ENCODE measurements at regions not wholly inside any gene's neighbourhood (a gene's known extent, or its start where the extent isn't known, plus 50 kb on each side); places are given as distances from the start of the nearest gene placed in this dataset.
A peak's percentile ranks its signal among the peaks of the same experiment; 100 is the strongest.
"Not testable (repeated sequence)": the region's sequence is repeated elsewhere in the genome, so short reads cannot be mapped to it uniquely, and the experiment has no call there.

DNA sequence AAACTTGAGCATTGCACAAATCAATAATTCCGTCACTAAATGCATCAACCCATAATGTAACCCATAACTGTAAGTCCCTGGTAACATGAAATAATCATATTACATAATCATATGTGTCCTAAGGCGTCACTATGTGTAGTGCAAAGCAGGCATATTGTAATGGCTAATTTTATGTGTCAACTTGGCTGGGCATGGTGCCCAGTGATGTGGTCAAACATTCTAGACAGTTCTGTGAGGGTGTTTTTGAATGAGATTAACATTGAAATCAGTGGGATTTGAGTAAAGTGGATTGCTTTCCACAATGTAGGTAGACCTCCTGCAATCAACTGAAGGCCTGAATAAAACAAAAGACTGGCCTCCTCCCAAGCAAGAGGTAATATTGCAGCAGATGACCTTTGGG lies 794.4 kb upstream of the ACO1 start:
- Histone ChIP-seq H2BK5ac (ENCODE audit: low read depth, low read length, poor library complexity, severe bottlenecking) (no peak overlapping the region), H2AK5ac (ENCODE audit: low read length, severe bottlenecking) (no peak overlapping the region), H3K4ac (ENCODE audit: low read depth in 1 of 2, low read length in 2 of 2) (no peak overlapping the region), H2BK15ac (ENCODE audit: low read depth, poor library complexity, severe bottlenecking) (no peak overlapping the region), H3K27ac (ENCODE audit: low read length, poor library complexity, severe bottlenecking) (no peak overlapping the region), H3K23ac (ENCODE audit: low read length in 2 of 2) (no peak overlapping the region), H2BK120ac (ENCODE audit: low read depth, low read length) (no peak overlapping the region), H3K27me3 (ENCODE audit: control insufficient read depth in 1 of 2, insufficient read depth in 1 of 2, low read length in 2 of 2) (no peaks in the 10 kb centered on the region), H2AFZ (ENCODE audit: low read depth, low read length) (no peak overlapping the region), H3K18ac (ENCODE audit: low read depth in 1 of 2, low read length in 2 of 2) (no peak overlapping the region), H3K79me1 (replicated peaks; ENCODE audit: low read length, poor library complexity, severe bottlenecking) (no peaks in the 10 kb centered on the region), H2BK12ac (ENCODE audit: low read length in 2 of 2) (no peak overlapping the region), H3K36me3 (ENCODE audit: control insufficient read depth in 1 of 2, insufficient read depth in 2 of 2, low read depth in 1 of 2, low read length in 2 of 2) (no peaks in the 10 kb centered on the region), H3K9ac (ENCODE audit: low read length) (no peak overlapping the region), H4K8ac (ENCODE audit: low read length) (no peak overlapping the region), H4K91ac (ENCODE audit: low read length) (no peak overlapping the region), H3K4me3 (ENCODE audit: insufficient read depth in 1 of 2, low read depth in 1 of 2, low read length in 2 of 2) (no peak overlapping the region), H3K9me3 (ENCODE audit: control insufficient read depth, low read length) (no peaks in the 10 kb centered on the region), H3K4me2 (ENCODE audit: low read length, poor library complexity, severe bottlenecking) (no peak overlapping the region), H3K4me1 (ENCODE audit: control insufficient read depth, insufficient read depth, low read depth, low read length) (no peaks in the 10 kb centered on the region), H3K14ac (ENCODE audit: low read length in 2 of 2) (no peak overlapping the region)
- DNase-seq = peak; percentile 7
- 88% methylated on average over 2 of the region's 2 CpGs for WGBS

DNA sequence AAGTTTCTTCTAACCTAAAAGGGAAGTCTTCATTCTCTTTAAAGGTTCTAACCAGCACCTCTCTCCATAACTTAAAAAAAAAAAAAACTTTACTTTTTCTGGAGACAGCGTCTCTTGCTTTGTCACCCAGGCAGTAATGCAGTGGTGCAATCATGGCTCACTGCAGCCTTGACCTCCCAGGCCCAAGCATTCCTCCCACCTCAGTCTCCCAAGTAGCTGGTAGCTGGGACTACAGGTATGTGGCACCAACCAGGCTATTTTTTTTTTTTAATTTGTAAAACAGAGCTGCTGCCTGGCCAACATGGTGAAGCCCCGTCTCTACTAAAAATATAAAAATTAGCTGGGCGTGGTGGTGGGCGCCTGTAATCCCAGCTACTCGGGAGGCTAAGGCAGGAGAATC lies 787.4 kb upstream of the ACO1 start:
- DNase-seq; H3K14ac ChIP-seq (ENCODE audit: low read length in 2 of 2); H3K4me1 ChIP-seq (ENCODE audit: control insufficient read depth, insufficient read depth, low read depth, low read length); H2BK120ac ChIP-seq (ENCODE audit: low read depth, low read length); H3K23ac ChIP-seq (ENCODE audit: low read length in 2 of 2); H3K9me3 ChIP-seq (ENCODE audit: control insufficient read depth, low read length); H2AFZ ChIP-seq (ENCODE audit: low read depth, low read length); H4K8ac ChIP-seq (ENCODE audit: low read length); H3K9ac ChIP-seq (ENCODE audit: low read length); H2BK5ac ChIP-seq (ENCODE audit: low read depth, low read length, poor library complexity, severe bottlenecking); H2BK12ac ChIP-seq (ENCODE audit: low read length in 2 of 2); H3K4me2 ChIP-seq (ENCODE audit: low read length, poor library complexity, severe bottlenecking); H3K4me3 ChIP-seq (ENCODE audit: insufficient read depth in 1 of 2, low read depth in 1 of 2, low read length in 2 of 2); H3K79me1 ChIP-seq (replicated peaks; ENCODE audit: low read length, poor library complexity, severe bottlenecking); H3K36me3 ChIP-seq (ENCODE audit: control insufficient read depth in 1 of 2, insufficient read depth in 2 of 2, low read depth in 1 of 2, low read length in 2 of 2); H3K27ac ChIP-seq (ENCODE audit: low read length, poor library complexity, severe bottlenecking); H3K27me3 ChIP-seq (ENCODE audit: control insufficient read depth in 1 of 2, insufficient read depth in 1 of 2, low read length in 2 of 2); H4K91ac ChIP-seq (ENCODE audit: low read length); H2AK5ac ChIP-seq (ENCODE audit: low read length, severe bottlenecking); H2BK15ac ChIP-seq (ENCODE audit: low read depth, poor library complexity, severe bottlenecking); H3K18ac ChIP-seq (ENCODE audit: low read depth in 1 of 2, low read length in 2 of 2); H3K4ac ChIP-seq (ENCODE audit: low read depth in 1 of 2, low read length in 2 of 2): not testable (repeated sequence)
- WGBS = 83% methylated on average over 5 of the region's 5 CpGs

DNA sequence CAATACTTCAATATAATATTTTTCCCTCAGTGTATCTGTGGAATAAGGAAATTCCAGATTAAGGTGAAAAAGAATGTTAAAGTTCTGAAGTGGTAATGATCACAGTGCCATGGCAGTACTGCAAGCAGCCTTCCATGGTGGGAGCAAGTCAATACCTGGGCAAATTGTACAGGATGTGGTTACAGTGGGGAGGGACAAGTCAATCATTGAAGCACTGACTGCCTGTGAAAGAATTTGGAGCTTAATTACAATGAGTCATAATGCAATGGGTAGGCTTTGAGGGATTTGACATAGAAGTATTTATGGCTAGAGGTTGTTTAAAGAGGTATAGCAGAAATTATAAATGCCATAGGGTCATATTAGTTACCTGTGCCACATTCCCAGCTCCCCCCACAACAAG lies 786.5 kb upstream of the ACO1 start:
- H3K9ac ChIP-seq (ENCODE audit: low read length) = no peak overlapping the region
- no peak overlapping the region for H2BK120ac ChIP-seq (ENCODE audit: low read depth, low read length)
- H3K4ac ChIP-seq (ENCODE audit: low read depth in 1 of 2, low read length in 2 of 2) = no peak overlapping the region
- H2BK15ac ChIP-seq (ENCODE audit: low read depth, poor library complexity, severe bottlenecking) = no peak overlapping the region
- DNase-seq = no peak
- no peaks in the 10 kb centered on the region for H3K9me3 ChIP-seq (ENCODE audit: control insufficient read depth, low read length)
- no peaks in the 10 kb centered on the region for H3K36me3 ChIP-seq (ENCODE audit: control insufficient read depth in 1 of 2, insufficient read depth in 2 of 2, low read depth in 1 of 2, low read length in 2 of 2)
- peaks cover 4% of the 10 kb centered on the region for H3K4me1 ChIP-seq (ENCODE audit: control insufficient read depth, insufficient read depth, low read depth, low read length)
- H3K27me3 ChIP-seq (ENCODE audit: control insufficient read depth in 1 of 2, insufficient read depth in 1 of 2, low read length in 2 of 2) = no peaks in the 10 kb centered on the region
- H2BK12ac ChIP-seq (ENCODE audit: low read length in 2 of 2) = no peak overlapping the region
- H3K79me1 ChIP-seq (replicated peaks; ENCODE audit: low read length, poor library complexity, severe bottlenecking) = no peaks in the 10 kb centered on the region
- H4K8ac ChIP-seq (ENCODE audit: low read length) = no peak overlapping the region
- no peak overlapping the region for H2BK5ac ChIP-seq (ENCODE audit: low read depth, low read length, poor library complexity, severe bottlenecking)
- no peak overlapping the region for H2AK5ac ChIP-seq (ENCODE audit: low read length, severe bottlenecking)
- no peak overlapping the region for H4K91ac ChIP-seq (ENCODE audit: low read length)
- H2AFZ ChIP-seq (ENCODE audit: low read depth, low read length) = no peak overlapping the region
- no peak overlapping the region for H3K14ac ChIP-seq (ENCODE audit: low read length in 2 of 2)
- no peak overlapping the region for H3K23ac ChIP-seq (ENCODE audit: low read length in 2 of 2)
- no peak overlapping the region for H3K4me3 ChIP-seq (ENCODE audit: insufficient read depth in 1 of 2, low read depth in 1 of 2, low read length in 2 of 2)
- no peak overlapping the region for H3K4me2 ChIP-seq (ENCODE audit: low read length, poor library complexity, severe bottlenecking)
- H3K27ac ChIP-seq (ENCODE audit: low read length, poor library complexity, severe bottlenecking) = peak overlapping the region; percentile 86
- no peak overlapping the region for H3K18ac ChIP-seq (ENCODE audit: low read depth in 1 of 2, low read length in 2 of 2)

DNA sequence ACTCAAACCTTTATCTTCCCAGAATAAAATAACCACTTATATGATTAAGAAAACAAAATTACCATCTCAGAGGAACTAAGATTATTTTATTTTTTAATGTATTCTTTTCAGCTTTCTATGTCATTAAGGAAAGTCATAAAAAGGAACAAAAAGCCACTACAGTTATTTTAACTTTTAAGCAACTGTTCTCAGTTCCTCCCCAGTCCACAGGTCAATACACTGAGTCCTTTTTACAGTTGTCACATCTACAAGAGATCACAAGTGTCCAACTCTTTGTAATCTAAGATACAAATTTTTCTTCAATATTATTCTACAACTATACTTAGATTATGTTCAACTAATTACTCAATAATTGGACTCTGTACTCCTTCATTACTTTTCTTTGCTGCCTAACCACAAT lies 782.8 kb upstream of the ACO1 start:
- H3K4me2 ChIP-seq (ENCODE audit: low read length, poor library complexity, severe bottlenecking) = no peak overlapping the region
- no peak overlapping the region for H3K9ac ChIP-seq (ENCODE audit: low read length)
- H2BK120ac ChIP-seq (ENCODE audit: low read depth, low read length) = no peak overlapping the region
- no peaks in the 10 kb centered on the region for H3K36me3 ChIP-seq (ENCODE audit: control insufficient read depth in 1 of 2, insufficient read depth in 2 of 2, low read depth in 1 of 2, low read length in 2 of 2)
- H2BK5ac ChIP-seq (ENCODE audit: low read depth, low read length, poor library complexity, severe bottlenecking) = no peak overlapping the region
- H3K18ac ChIP-seq (ENCODE audit: low read depth in 1 of 2, low read length in 2 of 2) = no peak overlapping the region
- H4K8ac ChIP-seq (ENCODE audit: low read length) = no peak overlapping the region
- no peaks in the 10 kb centered on the region for H3K27me3 ChIP-seq (ENCODE audit: control insufficient read depth in 1 of 2, insufficient read depth in 1 of 2, low read length in 2 of 2)
- no peak overlapping the region for H3K27ac ChIP-seq (ENCODE audit: low read length, poor library complexity, severe bottlenecking)
- H3K79me1 ChIP-seq (replicated peaks; ENCODE audit: low read length, poor library complexity, severe bottlenecking) = no peaks in the 10 kb centered on the region
- no peak overlapping the region for H3K23ac ChIP-seq (ENCODE audit: low read length in 2 of 2)
- H4K91ac ChIP-seq (ENCODE audit: low read length) = no peak overlapping the region
- no peak overlapping the region for H2AK5ac ChIP-seq (ENCODE audit: low read length, severe bottlenecking)
- peaks cover 4% of the 10 kb centered on the region for H3K4me1 ChIP-seq (ENCODE audit: control insufficient read depth, insufficient read depth, low read depth, low read length)
- H3K9me3 ChIP-seq (ENCODE audit: control insufficient read depth, low read length) = no peaks in the 10 kb centered on the region
- no peak overlapping the region for H2AFZ ChIP-seq (ENCODE audit: low read depth, low read length)
- H3K4me3 ChIP-seq (ENCODE audit: insufficient read depth in 1 of 2, low read depth in 1 of 2, low read length in 2 of 2) = no peak overlapping the region
- no peak for DNase-seq
- H2BK12ac ChIP-seq (ENCODE audit: low read length in 2 of 2) = no peak overlapping the region
- no peak overlapping the region for H2BK15ac ChIP-seq (ENCODE audit: low read depth, poor library complexity, severe bottlenecking)
- no peak overlapping the region for H3K4ac ChIP-seq (ENCODE audit: low read depth in 1 of 2, low read length in 2 of 2)
- no peak overlapping the region for H3K14ac ChIP-seq (ENCODE audit: low read length in 2 of 2)
